Progenitor cell of endocrine pancreas (in vitro differentiated cells): ENCODE measurements at regions not wholly inside any gene's neighbourhood (a gene's known extent, or its start where the extent isn't known, plus 50 kb on each side); places are given as distances from the start of the nearest gene placed in this dataset.
A peak's percentile ranks its signal among the peaks of the same experiment; 100 is the strongest.

Source experiments
- DNase-seq: peaks from one replicate; pipeline ENCODE4 v3.0.0; 2021; ENCODE audit warnings: low spot score; ENCODE audit not compliant: unreplicated experiment
- H3K27ac Mint-ChIP-seq: 2 replicates; pipeline ENCODE4 v1.8.0; 2021; ENCODE audit warnings: mild to moderate bottlenecking, moderate library complexity, mixed read lengths
- H3K27me3 Mint-ChIP-seq: 2 replicates; pipeline ENCODE4 v1.8.0; 2021; ENCODE audit warnings: mixed read lengths
- H3K36me3 Mint-ChIP-seq: 2 replicates; pipeline ENCODE4 v1.8.0; 2022; ENCODE audit warnings: mixed read lengths; ENCODE audit not compliant: insufficient read depth
- H3K4me1 Mint-ChIP-seq: 2 replicates; pipeline ENCODE4 v1.8.0; 2021; ENCODE audit warnings: low read depth, mixed read lengths
- H3K4me3 Mint-ChIP-seq: 2 replicates; pipeline ENCODE4 v1.8.0; 2021; ENCODE audit warnings: low read depth, mild to moderate bottlenecking, moderate library complexity, mixed read lengths
- H3K9me3 Mint-ChIP-seq: 2 replicates; pipeline ENCODE4 v1.8.0; 2021; ENCODE audit warnings: low read depth, mixed read lengths
- CTCF ChIP-seq: fragments of 200-600 bp; sonication (generic); IDR thresholded peaks from one replicate; pipeline ENCODE4 v1.5.0; 2021; ENCODE audit warnings: antibody characterized with exemption, mild to moderate bottlenecking; ENCODE audit not compliant: unreplicated experiment

GRCh38 chr12:123076604-123077297 lies 74.1 kb downstream of the PITPNM2 start:
- no peak for TF ChIP-seq CTCF
- Mint-ChIP-seq H3K27ac (no peak overlapping the region), H3K4me3 (no peak overlapping the region), H3K27me3 (peaks cover 42% of the 10 kb centered on the region), H3K9me3 (no peaks in the 10 kb centered on the region), H3K36me3 (no peaks in the 10 kb centered on the region), H3K4me1 (peaks cover 6% of the 10 kb centered on the region)
- no peak for DNase-seq

GRCh38 chr12:123075646-123076171 lies 75.2 kb downstream of the PITPNM2 start:
- Mint-ChIP-seq H3K9me3 (no peaks in the 10 kb centered on the region), H3K27me3 (peaks cover 45% of the 10 kb centered on the region), H3K4me1 (peaks cover 6% of the 10 kb centered on the region), H3K36me3 (no peaks in the 10 kb centered on the region), H3K27ac (peak overlapping the region; percentile 88), H3K4me3 (no peak overlapping the region)
- no peak for TF ChIP-seq CTCF
- DNase-seq = no peak

GRCh38 chr12:123075087-123075645 lies 75.7 kb downstream of the PITPNM2 start:
- no peak for TF ChIP-seq CTCF
- DNase-seq = no peak
- H3K36me3 Mint-ChIP-seq = no peaks in the 10 kb centered on the region
- H3K9me3 Mint-ChIP-seq = no peaks in the 10 kb centered on the region
- peaks cover 6% of the 10 kb centered on the region for H3K4me1 Mint-ChIP-seq
- peak overlapping the region; percentile 88 for H3K27ac Mint-ChIP-seq
- no peak overlapping the region for H3K4me3 Mint-ChIP-seq
- peaks cover 45% of the 10 kb centered on the region for H3K27me3 Mint-ChIP-seq

- peaks cover 6% of the 10 kb centered on the region for H3K4me1 Mint-ChIP-seq
- H3K36me3 Mint-ChIP-seq = no peaks in the 10 kb centered on the region
- no peak overlapping the region for H3K27ac Mint-ChIP-seq
Observed at GRCh38 chr12:123073962-123074801, 76.7 kb downstream of the PITPNM2 start.

More at GRCh38 chr12:123073962-123074801, 76.7 kb downstream of the PITPNM2 start:
- H3K9me3 Mint-ChIP-seq = no peaks in the 10 kb centered on the region
- TF ChIP-seq CTCF = no peak
- no peak for DNase-seq
- no peak overlapping the region for H3K4me3 Mint-ChIP-seq
- peaks cover 45% of the 10 kb centered on the region for H3K27me3 Mint-ChIP-seq
